IMR-90 (cell line): ENCODE measurements at regions not wholly inside any gene's neighbourhood (a gene's known extent, or its start where the extent isn't known, plus 50 kb on each side); places are given as distances from the start of the nearest gene placed in this dataset.

Experiments used
- ATAC-seq: fragments of 200-7000 bp; cut with Tn5 transposase; 2 replicates; pipeline ENCODE4 v1.9.1; 2020; ENCODE audit warnings: low read depth, mild to moderate bottlenecking, moderate library complexity
- BruUV-seq: library from RNA; stranded (reverse); fragments of 400-500 nt; replicated peaks from 2 replicates; lab custom pipeline; 2021; lab: Mats Ljungman, UMichigan
- CTCF ChIA-PET: fragments of 300-600 bp; formaldehyde crosslinking; extraction: SDS; loops from one replicate; lab custom pipeline; 2021; ENCODE audit warnings: antibody characterized with exemption; lab: Yijun Ruan, JAX
- POLR2A ChIA-PET: fragments of 300-600 bp; sonication (Branson Sonifier 250); formaldehyde crosslinking; loops from one replicate; lab custom pipeline; 2022; ENCODE audit warnings: antibody characterized with exemption; ENCODE audit not compliant: unreplicated experiment; lab: Charles Lee
- DNase-seq: peaks from one replicate; pipeline ENCODE4 v3.0.0; 2013
- H2AFZ ChIP-seq: replicated peaks from 2 replicates; pipeline ENCODE3; 2013; ENCODE audit warnings: low read length, mild to moderate bottlenecking; ENCODE audit not compliant: poor library complexity
- H2AK5ac ChIP-seq: 2 replicates; pipeline ENCODE4 v1.6.1; 2013; ENCODE audit warnings: low read depth, low read length, inconsistent platforms
- H2AK9ac ChIP-seq: replicated peaks from 2 replicates; pipeline ENCODE3; 2013; ENCODE audit warnings: mild to moderate bottlenecking, low read depth, low read length, moderate library complexity; ENCODE audit not compliant: poor library complexity
- H2BK120ac ChIP-seq: 2 replicates; pipeline ENCODE4 v1.6.1; 2013; ENCODE audit warnings: low read depth, low read length, inconsistent platforms
- H2BK15ac ChIP-seq: 3 replicates; pipeline ENCODE4 v1.6.1; 2013; ENCODE audit warnings: low read depth, low read length, inconsistent platforms
- H2BK20ac ChIP-seq: 2 replicates; pipeline ENCODE4 v1.6.1; 2013; ENCODE audit warnings: low read depth, mild to moderate bottlenecking, inconsistent platforms, low read length, moderate library complexity
- H2BK5ac ChIP-seq: 2 replicates; pipeline ENCODE4 v1.6.1; 2013; ENCODE audit warnings: mild to moderate bottlenecking, low read depth, low read length, inconsistent platforms; ENCODE audit not compliant: poor library complexity, severe bottlenecking
- H3K14ac ChIP-seq: replicated peaks from 2 replicates; pipeline ENCODE4 v1.6.1; 2013; ENCODE audit warnings: low read depth, low read length, inconsistent platforms
- H3K18ac ChIP-seq: 2 replicates; pipeline ENCODE4 v1.6.1; 2013; ENCODE audit warnings: low read depth, low read length, control low read depth
- H3K23ac ChIP-seq: 2 replicates; pipeline ENCODE4 v1.6.1; 2013; ENCODE audit warnings: low read depth, low read length, inconsistent platforms
- H3K27ac ChIP-seq: 2 replicates; pipeline ENCODE4 v1.5.1; 2013; ENCODE audit warnings: mild to moderate bottlenecking, control low read depth, low read length; ENCODE audit not compliant: insufficient read depth
- H3K27me3 ChIP-seq: 2 replicates; pipeline ENCODE4 v1.6.1; 2013; ENCODE audit warnings: low read length; ENCODE audit not compliant: control insufficient read depth, insufficient read depth
- H3K36me3 ChIP-seq: 2 replicates; pipeline ENCODE4 v1.6.1; 2013; ENCODE audit warnings: low read length, mixed read lengths; ENCODE audit not compliant: control insufficient read depth, insufficient read depth
- H3K4ac ChIP-seq: 2 replicates; pipeline ENCODE4 v1.6.1; 2013; ENCODE audit warnings: low read depth, low read length, inconsistent platforms
- H3K4me1 ChIP-seq: 2 replicates; pipeline ENCODE4 v1.6.1; 2013; ENCODE audit warnings: low read length, mixed read lengths; ENCODE audit not compliant: control insufficient read depth, insufficient read depth
- H3K4me2 ChIP-seq: 2 replicates; pipeline ENCODE4 v1.6.1; 2013; ENCODE audit warnings: low read depth, mild to moderate bottlenecking, control low read depth, low read length, moderate library complexity
- H3K4me3 ChIP-seq: 2 replicates; pipeline ENCODE4 v1.5.1; 2013; ENCODE audit warnings: low read depth, mild to moderate bottlenecking, control low read depth, low read length, moderate library complexity; ENCODE audit not compliant: insufficient read depth
- H3K56ac ChIP-seq: 2 replicates; pipeline ENCODE4 v1.6.1; 2013; ENCODE audit warnings: low read length, inconsistent platforms; ENCODE audit not compliant: insufficient read depth; ENCODE audit errors: extremely low read depth
- H3K79me1 ChIP-seq, 2 experiments: 2 replicates each; pipeline ENCODE4 v1.6.1; 2013; ENCODE audit warnings: low read length in 2 of 2, inconsistent platforms in 1 of 2, low read depth in 1 of 2
- H3K9ac ChIP-seq: 2 replicates; pipeline ENCODE4 v1.6.1; 2013; ENCODE audit warnings: low read depth, low read length, control low read depth
- H3K9me1 ChIP-seq: 2 replicates; pipeline ENCODE4 v1.6.1; 2013; ENCODE audit warnings: low read length, inconsistent platforms; ENCODE audit not compliant: insufficient read depth
- H3K9me3 ChIP-seq: 2 replicates; pipeline ENCODE4 v1.6.1; 2013; ENCODE audit warnings: low read length; ENCODE audit not compliant: control insufficient read depth, insufficient read depth
- H4K20me1 ChIP-seq: 2 replicates; pipeline ENCODE4 v1.6.1; 2013; ENCODE audit warnings: low read length, inconsistent platforms; ENCODE audit not compliant: insufficient read depth
- H4K5ac ChIP-seq: 2 replicates; pipeline ENCODE4 v1.6.1; 2013; ENCODE audit warnings: mild to moderate bottlenecking, low read depth, low read length, control low read depth
- H4K8ac ChIP-seq, 2 experiments: 2 replicates each; pipeline ENCODE4 v1.6.1; 2013; ENCODE audit warnings: low read depth in 2 of 2, low read length in 2 of 2, control low read depth in 1 of 2, inconsistent platforms in 1 of 2
- H4K91ac ChIP-seq: 2 replicates; pipeline ENCODE4 v1.6.1; 2013; ENCODE audit warnings: low read depth, low read length, inconsistent platforms; ENCODE audit not compliant: insufficient read depth
- BHLHE40 ChIP-seq: fragments of 150-350 bp; IDR thresholded peaks from 2 replicates; pipeline ENCODE4 v1.6.1; 2016; ENCODE audit warnings: mild to moderate bottlenecking, low read depth, low read length
- CEBPB ChIP-seq: IDR thresholded peaks from 2 replicates; pipeline ENCODE4 v1.6.1; 2012; ENCODE audit warnings: low read depth, low read length, improper control_type of control experiment
- CHD1 ChIP-seq: IDR thresholded peaks from 2 replicates; pipeline ENCODE4 v1.6.1; 2012; ENCODE audit warnings: low read depth, low read length, improper control_type of control experiment
- MAFK ChIP-seq: IDR thresholded peaks from 2 replicates; pipeline ENCODE4 v1.6.1; 2012; ENCODE audit warnings: low read depth, low read length, improper control_type of control experiment
- MXI1 ChIP-seq: IDR thresholded peaks from 2 replicates; pipeline ENCODE4 v1.6.1; 2012; ENCODE audit warnings: low read depth, mild to moderate bottlenecking, low read length, moderate library complexity, borderline replicate concordance
- NFE2L2 ChIP-seq: fragments of 150-350 bp; IDR thresholded peaks from 2 replicates; pipeline ENCODE4 v1.6.1; 2016; ENCODE audit warnings: low read depth, mild to moderate bottlenecking, low read length
- POLR2A ChIP-seq: IDR thresholded peaks from 2 replicates; pipeline ENCODE4 v1.6.1; 2012; ENCODE audit warnings: mild to moderate bottlenecking, low read depth, low read length
- RAD21 ChIP-seq: IDR thresholded peaks from 2 replicates; pipeline ENCODE4 v1.6.1; 2012; ENCODE audit warnings: low read length, improper control_type of control experiment
- RCOR1 ChIP-seq: IDR thresholded peaks from 2 replicates; pipeline ENCODE4 v1.6.1; 2012; ENCODE audit warnings: mild to moderate bottlenecking, low read length, improper control_type of control experiment; ENCODE audit not compliant: insufficient replicate concordance
- RFX5 ChIP-seq: IDR thresholded peaks from 2 replicates; pipeline ENCODE4 v1.8.0; 2012; ENCODE audit warnings: low read depth, mild to moderate bottlenecking, low read length, moderate library complexity
- SMC3 ChIP-seq: fragments of 150-350 bp; IDR thresholded peaks from 2 replicates; pipeline ENCODE4 v1.6.1; 2016; ENCODE audit warnings: low read depth, mild to moderate bottlenecking, antibody characterized with exemption, low read length, moderate library complexity
- dilution Hi-C: fragments of 300-500 bp; cut with HindIII; formaldehyde crosslinking; loops from one replicate; pipeline ENCODE4 v1.14.3; 2018; ENCODE audit warnings: low sequenced_read_pairs; ENCODE audit not compliant: unreplicated experiment
- in situ Hi-C: fragments of 300-500 bp; cut with MboI; formaldehyde crosslinking; loops from 3 replicates; pipeline ENCODE4 v1.14.3; 2019; ENCODE audit warnings: low sequenced_read_pairs, inconsistent platforms, mixed read lengths
- intact Hi-C: fragments of 100-400 bp; cut with micrococcal nuclease; formaldehyde crosslinking; loops from 2 replicates; pipeline ENCODE4 v1.10.0; 2022
- TF ChIP-seq, protein P1 (sequence below): conservative IDR thresholded peaks from 2 replicates; pipeline ENCODE4 v1.5.1; 2012; ENCODE audit warnings: mild to moderate bottlenecking, low read depth, low read length, improper control_type of control experiment
- TF ChIP-seq, protein P2 (sequence below): fragments of 150-350 bp; IDR thresholded peaks from 2 replicates; pipeline ENCODE4 v1.6.1; 2017; ENCODE audit warnings: mild to moderate bottlenecking, antibody characterized with exemption, low read length, low read depth
- TF ChIP-seq, protein P3 (sequence below): fragments of 150-350 bp; IDR thresholded peaks from 2 replicates; pipeline ENCODE4 v1.6.1; 2016; ENCODE audit warnings: low read depth, mild to moderate bottlenecking, low read length, moderate library complexity, borderline replicate concordance

DNA sequence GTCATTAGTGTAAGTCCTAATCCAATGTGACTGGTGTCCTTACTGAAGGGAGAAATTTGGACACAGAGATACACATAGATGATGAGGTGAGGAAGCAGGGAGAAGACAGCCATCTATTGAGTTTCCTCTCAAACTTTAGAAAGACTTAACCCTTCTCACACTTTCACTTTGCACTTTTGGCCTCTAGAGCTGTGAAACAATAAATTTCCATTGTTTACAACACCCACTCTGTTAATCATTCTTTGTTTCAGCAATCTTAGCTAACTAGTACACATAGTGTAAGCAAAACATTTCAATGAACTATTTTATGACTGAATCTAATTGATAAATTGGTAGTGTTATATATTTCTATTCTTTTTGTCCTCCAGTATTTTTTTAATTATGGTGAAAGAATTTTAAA is 1092.8 kb upstream of the POT1 start:
- intact Hi-C loops (no loop called here), dilution Hi-C loops (no loop called here), in situ Hi-C loops (no loop called here)
- Histone ChIP-seq H4K5ac (no peak overlapping the region), H2BK15ac (no peak overlapping the region), H3K9ac (no peak overlapping the region), H3K14ac (no peak overlapping the region), H3K18ac (no peak overlapping the region), H3K27me3 (no peaks in the 10 kb centered on the region), H2BK5ac (no peak overlapping the region), H2AFZ (no peak overlapping the region), H2AK5ac (no peak overlapping the region), H2AK9ac (no peak overlapping the region), H3K23ac (no peak overlapping the region), H3K36me3 (no peaks in the 10 kb centered on the region), H3K4me3 (no peak overlapping the region), H4K91ac (no peak overlapping the region), H3K4ac (no peak overlapping the region), H2BK120ac (no peak overlapping the region), H4K8ac (no peak overlapping the region), H3K27ac (no peak overlapping the region), H2BK20ac (no peak overlapping the region), H3K4me1 (no peaks in the 10 kb centered on the region), H3K9me1 (no peaks in the 10 kb centered on the region), H3K4me2 (no peak overlapping the region), H4K20me1 (no peaks in the 10 kb centered on the region), H3K56ac (no peak overlapping the region), H3K9me3 (0 out of 2 replicates have a peak, but pooled peaks cover 3% of the 10 kb centered on the region), H3K79me1 (no peaks in the 10 kb centered on the region)
- no peak for DNase-seq
- ChIA-PET POLR2A (no interaction called here), CTCF (no interaction called here)
- BruUV-seq: no TSS peak
- no peak for ATAC-seq
- TF ChIP-seq RCOR1 (no peak), MAFK (no peak), MXI1 (no peak), CEBPB (no peak), BHLHE40 (no peak), RAD21 (no peak), NFE2L2 (no peak), POLR2A (no peak), CHD1 (no peak), SMC3 (no peak), RFX5 (no peak)
- TF ChIP-seq, protein P1, sequence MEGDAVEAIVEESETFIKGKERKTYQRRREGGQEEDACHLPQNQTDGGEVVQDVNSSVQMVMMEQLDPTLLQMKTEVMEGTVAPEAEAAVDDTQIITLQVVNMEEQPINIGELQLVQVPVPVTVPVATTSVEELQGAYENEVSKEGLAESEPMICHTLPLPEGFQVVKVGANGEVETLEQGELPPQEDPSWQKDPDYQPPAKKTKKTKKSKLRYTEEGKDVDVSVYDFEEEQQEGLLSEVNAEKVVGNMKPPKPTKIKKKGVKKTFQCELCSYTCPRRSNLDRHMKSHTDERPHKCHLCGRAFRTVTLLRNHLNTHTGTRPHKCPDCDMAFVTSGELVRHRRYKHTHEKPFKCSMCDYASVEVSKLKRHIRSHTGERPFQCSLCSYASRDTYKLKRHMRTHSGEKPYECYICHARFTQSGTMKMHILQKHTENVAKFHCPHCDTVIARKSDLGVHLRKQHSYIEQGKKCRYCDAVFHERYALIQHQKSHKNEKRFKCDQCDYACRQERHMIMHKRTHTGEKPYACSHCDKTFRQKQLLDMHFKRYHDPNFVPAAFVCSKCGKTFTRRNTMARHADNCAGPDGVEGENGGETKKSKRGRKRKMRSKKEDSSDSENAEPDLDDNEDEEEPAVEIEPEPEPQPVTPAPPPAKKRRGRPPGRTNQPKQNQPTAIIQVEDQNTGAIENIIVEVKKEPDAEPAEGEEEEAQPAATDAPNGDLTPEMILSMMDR: no peak
- TF ChIP-seq, protein P2, sequence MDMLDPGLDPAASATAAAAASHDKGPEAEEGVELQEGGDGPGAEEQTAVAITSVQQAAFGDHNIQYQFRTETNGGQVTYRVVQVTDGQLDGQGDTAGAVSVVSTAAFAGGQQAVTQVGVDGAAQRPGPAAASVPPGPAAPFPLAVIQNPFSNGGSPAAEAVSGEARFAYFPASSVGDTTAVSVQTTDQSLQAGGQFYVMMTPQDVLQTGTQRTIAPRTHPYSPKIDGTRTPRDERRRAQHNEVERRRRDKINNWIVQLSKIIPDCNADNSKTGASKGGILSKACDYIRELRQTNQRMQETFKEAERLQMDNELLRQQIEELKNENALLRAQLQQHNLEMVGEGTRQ: no peak
- TF ChIP-seq, protein P3, sequence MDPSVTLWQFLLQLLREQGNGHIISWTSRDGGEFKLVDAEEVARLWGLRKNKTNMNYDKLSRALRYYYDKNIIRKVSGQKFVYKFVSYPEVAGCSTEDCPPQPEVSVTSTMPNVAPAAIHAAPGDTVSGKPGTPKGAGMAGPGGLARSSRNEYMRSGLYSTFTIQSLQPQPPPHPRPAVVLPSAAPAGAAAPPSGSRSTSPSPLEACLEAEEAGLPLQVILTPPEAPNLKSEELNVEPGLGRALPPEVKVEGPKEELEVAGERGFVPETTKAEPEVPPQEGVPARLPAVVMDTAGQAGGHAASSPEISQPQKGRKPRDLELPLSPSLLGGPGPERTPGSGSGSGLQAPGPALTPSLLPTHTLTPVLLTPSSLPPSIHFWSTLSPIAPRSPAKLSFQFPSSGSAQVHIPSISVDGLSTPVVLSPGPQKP: no peak
